CD4-positive, alpha-beta T cell treated with Interleukin-10 for 1 hour (primary cell): ENCODE measurements at regions not wholly inside any gene's neighbourhood (a gene's known extent, or its start where the extent isn't known, plus 50 kb on each side); places are given as distances from the start of the nearest gene placed in this dataset.
"Not testable (repeated sequence)": the region's sequence is repeated elsewhere in the genome, so short reads cannot be mapped to it uniquely, and the experiment has no call there.

Experiments used
- DNase-seq: peaks from one replicate; pipeline ENCODE4 v3.0.0-alpha.2; 2020

DNA sequence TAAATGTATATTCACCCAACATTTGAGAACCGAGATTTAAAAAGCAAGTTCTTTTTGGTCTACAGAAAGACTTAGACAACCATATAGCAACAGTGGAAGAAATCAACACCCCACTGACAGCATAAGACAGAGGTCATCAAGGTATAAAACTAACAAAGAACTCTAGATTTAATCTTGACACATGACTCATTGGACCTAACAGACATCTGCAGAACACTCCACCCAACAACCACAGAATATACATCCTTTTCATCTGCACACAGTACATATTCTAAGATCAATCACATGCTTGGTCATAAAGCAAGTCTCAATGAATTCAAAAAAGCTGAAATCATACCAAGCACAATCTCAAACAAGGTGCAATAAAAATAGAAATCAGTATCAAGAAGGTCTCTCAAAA is 65.8 kb downstream of the SPIN4 start:
- no peak for DNase-seq

DNA sequence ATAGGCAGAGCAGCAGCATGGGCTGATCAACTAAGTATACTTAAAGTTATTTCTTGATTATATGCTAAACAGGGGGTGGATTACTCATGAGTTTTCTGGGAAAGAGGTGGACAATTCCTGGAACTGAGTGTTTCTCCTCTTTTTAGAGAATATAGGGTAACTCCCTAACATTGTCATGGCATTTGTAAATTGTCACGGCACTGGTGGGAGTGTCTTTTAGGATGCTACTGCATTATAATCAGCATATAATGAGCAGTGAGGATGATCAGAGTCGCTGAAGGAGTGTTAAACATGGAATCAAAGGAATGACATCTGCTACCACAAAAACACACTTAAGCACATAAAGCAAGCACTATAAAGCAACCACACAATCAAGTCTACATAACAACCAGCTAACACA is 66.5 kb downstream of the SPIN4 start:
- DNase-seq = no peak

DNA sequence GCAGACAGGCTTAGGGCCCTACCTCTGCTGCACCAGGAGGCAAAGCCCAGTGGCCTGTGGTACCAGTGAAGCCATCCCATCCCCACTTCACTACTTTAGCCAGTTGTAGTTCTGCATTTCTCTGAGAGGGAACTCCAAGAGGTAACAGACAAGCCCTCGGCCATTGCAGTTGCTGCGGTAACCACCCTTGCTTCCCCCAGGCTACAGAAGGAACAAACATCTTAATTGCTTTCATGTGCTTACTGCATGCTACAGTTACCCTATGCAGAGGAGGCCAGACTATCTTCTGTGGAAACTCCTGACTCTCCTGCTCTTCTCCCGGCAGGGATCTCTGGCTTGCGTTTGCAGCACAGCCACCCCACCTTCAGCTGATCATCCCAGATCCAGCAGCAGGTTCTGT is 67.8 kb downstream of the SPIN4 start:
- no peak for DNase-seq

DNA sequence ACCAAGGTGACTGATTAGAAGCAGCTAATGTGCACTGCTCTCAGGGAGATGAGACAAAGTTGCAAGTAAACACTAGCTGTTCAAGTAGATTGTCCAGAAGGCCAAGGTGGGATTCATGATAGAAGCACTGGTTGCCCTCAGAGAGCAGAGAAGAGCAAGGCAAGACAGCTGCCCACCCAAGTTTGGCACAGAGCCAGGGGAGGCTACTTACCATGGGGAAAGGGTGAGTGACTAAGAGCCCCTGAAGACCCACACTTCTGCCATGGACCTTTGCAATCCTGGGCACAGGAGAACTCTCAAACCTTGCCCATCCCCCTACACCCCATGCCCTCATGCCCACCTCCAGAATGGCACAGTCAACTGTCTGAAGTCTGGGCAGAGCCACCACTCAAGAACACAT is 68.3 kb downstream of the SPIN4 start:
- DNase-seq = no peak

DNA sequence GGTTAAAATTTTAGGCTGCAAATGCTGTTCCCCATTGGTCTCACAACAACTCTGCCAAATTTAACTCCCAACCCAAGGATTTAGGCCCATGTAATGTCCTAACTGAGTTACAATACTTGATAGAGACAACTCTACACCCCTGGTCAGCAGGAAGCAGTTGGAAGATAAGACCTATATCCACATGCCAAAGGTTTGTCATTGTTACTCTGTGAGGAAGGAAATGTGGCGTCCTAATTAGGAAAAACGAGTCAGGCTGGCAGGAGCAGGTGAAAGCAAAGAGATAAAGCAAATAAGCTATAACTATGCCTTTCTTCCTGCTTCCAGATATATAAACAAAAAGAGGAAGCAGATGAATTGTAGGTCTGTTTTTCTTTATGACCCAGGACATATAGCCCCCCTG is 69.1 kb downstream of the SPIN4 start:
- no peak for DNase-seq

DNA sequence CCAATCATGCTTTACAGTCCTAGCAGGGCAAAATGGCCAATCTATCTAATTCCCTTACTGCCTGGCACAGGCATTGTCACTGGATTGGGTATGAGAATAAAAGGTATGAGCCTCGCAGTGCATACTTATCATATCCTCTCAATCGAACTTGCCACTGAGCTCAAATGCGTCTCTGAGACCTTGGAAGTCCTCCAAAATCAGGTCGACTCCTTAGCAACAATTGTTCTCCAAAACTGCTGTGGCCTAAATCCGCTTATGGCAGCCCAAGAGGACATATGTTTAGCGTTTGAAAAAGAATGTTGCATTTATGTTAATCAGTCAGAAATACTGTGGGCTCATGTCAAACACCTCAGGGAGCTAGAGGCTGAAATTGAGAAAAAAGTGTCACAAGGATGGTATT is 69.7 kb downstream of the SPIN4 start:
- no peak for DNase-seq

DNA sequence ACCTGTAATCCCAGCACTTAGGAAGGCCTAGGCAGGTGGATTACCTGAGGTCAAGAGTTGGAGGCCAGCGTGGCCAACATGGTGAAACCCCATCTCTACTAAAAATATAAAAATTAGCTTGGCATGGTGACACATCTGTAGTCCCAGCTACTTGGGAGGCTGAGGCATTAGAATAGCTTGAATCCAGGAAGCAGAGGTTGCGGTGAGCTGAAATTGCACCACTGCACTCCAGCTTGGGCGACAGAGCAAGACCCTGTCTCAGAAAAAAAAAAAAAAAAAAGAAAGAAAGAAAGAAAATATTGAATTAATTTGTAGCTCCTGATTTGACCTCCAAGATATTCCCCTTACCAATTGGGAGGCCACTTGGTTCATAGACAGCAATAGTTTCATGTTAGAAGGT is 73.7 kb downstream of the SPIN4 start:
- DNase-seq = not testable (repeated sequence)

DNA sequence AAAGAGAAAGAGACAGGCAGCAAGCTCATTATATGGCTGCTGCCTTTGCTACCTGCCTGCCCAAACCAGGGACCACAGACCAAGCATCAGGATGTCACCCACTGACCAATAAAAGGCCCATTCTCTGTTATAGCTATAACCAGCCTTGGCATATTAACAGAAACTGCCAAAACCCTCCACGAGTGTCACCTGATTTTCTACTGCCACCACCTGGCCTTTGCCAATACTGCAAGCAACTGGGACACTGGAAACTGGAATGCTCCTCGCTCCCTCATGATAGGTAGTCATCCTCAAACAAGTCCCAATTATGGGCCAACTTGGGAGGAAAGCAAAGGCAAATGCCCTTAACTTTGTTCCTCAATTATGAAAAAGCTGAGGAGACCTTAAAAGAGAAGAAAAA is 76.0 kb downstream of the SPIN4 start:
- peak; percentile 11 for DNase-seq

DNA sequence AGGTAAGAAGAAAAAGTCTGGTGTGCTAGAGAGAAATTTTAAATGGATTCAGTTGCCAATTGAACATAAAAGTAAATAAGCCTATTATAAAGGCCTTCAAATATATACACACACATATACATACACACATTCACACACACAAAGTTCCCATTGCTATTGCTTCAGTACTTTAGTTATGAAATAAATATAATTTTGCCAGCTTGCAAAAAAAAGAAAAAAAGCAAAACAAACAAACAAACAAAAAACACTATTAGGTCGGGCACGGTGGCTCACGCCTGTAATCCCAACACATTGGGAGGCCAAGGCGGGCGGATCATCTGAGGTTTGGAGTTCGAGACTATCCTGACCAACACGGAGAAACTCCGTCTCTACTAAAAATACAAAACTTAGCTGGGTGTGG is 80.3 kb downstream of the SPIN4 start:
- DNase-seq = no peak

DNA sequence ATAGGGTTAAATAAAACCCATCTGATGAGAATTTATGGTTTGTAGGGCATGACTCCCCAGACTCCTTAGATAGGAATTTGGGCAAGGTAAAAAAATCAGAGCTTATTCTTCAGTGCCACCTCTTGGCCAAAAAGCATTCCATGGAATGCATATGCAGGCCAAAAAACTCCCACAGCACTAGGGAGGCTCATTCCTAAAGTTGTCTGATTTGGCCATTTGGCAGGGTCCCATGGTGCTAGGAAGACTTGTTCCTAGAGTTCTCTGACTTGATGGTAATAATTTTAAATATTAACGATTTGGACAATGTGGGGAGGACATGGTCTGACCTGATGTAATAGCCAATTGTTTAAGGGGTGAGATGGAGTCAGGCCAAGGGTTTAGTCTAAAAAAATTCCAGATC is 93.0 kb downstream of the SPIN4 start:
- DNase-seq = no peak

DNA sequence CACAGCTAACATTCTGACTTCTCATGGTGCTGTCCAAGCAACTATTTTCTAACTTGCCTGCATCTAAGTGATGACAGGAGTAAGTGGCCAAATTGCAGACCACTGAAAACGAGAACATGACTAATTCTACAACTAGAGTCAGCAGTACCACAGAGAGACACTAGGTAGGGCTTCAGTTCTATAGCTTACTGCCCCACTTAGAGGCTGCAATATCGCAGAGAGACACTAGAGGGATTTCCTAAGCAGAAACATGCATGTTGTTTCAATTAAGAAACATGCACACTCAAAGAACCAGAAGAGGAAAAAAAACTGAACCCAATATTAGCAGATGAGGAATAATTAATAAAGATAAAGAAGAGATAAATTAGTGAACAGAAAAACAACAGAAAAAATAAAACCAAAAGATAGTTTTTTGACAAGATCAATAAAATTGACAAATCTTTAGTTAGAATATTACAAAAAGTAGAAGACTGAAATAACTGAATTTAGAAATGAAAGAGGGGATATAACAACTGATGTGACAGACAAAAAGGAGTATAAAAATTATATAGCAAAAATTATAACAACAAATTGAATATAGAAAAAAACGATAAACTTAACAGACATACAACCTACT is 100.8 kb downstream of the SPIN4 start:
- peak; percentile 66 for DNase-seq

DNA sequence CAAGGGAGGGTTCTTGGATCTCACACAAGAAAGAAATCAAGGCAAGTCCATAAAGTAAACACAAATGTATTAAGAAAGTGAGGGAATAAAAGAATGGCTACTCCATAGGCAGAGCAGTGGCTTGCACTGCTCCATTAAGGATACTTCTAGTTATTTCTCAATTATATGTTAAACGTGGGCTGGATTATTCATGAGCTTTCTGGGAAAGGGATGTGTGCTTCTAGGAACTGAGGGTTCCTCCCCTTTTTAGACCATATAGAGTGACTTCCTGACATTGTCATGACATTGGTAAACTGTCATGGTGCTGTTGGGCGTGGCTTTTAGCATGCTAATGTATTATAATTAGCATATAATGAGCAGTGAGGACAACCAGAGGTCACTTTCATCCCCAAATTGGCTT is 108.4 kb downstream of the SPIN4 start:
- not testable (repeated sequence) for DNase-seq

DNA sequence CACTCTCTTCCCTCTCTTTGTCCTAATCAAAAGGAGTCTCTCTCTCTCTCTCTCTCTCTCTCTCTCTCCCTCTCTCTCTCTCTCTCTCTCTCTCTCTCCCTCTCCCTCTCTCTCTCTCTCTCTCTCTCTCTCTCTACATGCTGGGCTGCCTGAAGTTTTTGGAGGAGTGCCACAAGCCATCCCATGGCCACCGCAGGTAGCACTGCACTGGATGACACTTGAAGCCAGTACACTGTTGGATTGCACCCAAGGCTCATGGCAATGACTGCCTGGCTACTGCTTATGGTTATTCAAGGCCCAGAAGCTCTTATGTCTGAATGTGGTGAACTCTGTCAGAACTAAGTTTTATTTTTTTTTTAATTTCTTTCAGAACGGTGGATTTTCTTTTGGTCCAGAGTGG is 115.2 kb downstream of the SPIN4 start:
- not testable (repeated sequence) for DNase-seq

DNA sequence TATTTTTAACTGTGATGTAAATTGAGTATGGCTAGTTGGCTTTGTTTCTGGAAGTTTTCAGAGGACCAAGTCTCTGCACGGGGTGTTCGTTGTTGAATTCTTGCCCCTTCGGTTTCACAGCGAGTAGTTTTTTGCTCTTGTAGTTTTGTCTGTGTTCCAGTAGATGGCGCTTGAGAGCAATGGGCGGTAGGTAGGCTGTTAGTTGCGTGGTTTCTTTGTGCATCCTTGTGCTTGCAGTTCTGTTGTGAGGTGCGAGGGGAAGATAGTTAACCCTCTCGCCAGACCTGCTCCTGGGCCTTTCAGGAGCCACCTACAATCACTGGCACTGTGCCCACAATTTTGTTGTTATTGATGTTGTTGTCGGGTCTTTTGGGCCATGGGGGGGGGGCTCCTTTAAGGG is 118.1 kb downstream of the SPIN4 start:
- DNase-seq = not testable (repeated sequence)

DNA sequence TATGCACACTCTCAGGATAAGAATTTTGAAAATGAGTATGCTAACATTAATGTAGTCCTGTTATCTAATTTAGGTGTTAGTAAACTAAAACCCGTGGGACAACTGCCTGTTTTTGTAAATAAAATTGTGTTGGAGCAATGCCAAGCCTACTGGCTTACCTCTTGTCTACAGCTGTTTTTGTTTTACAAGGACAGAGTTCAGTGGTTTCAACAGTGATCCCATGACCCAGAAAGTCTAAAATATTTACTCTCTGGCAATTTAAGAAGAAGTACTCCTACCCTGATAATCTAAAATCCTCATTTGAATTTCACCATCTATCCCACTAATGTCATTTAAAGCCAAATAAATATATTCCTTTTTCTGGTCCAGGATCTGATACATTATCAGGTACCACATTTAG is 132.9 kb downstream of the SPIN4 start:
- DNase-seq = not testable (repeated sequence)

DNA sequence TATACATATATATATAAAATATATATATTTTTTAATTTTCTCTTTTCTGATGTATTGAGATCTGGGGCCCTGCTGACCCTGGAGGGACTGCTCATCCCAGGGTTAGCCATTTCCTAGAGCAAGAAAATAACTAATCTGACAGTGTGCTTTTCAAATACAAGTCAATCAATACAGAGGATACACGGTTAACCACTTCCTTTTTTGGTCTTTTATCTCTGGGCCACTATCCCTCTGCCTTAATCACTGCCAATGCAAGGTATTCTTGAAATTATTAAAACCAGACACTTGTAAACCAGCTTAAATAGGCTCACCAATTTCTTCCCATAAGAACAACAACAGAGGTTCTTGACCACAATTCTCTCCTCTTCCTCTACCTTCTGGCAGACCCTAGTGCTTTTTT is 133.6 kb downstream of the SPIN4 start:
- not testable (repeated sequence) for DNase-seq

DNA sequence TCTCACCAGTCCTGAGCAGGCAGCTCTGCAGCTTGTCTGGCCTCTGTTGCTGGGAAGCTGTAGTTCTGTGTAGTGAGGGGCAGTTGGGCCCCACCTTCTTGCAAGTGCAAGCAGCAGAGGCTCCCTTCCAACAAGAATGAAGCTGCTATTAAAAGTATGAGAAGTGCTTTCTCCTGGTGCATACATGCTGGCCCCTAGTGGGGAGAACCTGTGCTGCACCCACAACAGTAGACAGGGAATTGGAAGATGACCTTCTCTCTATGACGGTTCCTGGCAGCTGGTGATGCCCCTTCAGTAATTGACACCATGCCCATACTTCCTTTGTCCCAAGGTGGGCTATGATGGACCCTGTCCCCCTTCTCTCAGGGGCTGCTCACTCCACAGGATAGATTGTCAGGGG is 141.5 kb downstream of the SPIN4 start:
- DNase-seq = not testable (repeated sequence)

DNA sequence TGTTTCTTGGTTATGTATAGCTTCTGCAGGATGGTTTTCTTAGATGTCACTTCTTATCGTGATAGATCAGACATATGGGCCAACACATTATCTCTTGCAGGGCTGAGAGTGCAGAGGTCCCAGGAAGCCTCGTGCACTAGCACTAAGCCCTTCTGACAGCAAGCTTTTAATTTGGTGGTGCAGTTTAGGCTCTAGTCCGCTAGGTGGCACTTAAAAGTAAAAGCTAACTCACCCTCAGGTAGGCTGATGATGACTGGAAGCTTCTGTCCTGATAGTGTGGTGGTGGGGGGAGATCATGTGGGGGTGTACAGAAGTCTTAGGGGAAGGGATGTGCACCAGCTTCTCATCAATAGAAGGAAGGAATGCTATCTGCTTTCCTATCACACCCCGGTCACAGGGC is 142.0 kb downstream of the SPIN4 start:
- not testable (repeated sequence) for DNase-seq

DNA sequence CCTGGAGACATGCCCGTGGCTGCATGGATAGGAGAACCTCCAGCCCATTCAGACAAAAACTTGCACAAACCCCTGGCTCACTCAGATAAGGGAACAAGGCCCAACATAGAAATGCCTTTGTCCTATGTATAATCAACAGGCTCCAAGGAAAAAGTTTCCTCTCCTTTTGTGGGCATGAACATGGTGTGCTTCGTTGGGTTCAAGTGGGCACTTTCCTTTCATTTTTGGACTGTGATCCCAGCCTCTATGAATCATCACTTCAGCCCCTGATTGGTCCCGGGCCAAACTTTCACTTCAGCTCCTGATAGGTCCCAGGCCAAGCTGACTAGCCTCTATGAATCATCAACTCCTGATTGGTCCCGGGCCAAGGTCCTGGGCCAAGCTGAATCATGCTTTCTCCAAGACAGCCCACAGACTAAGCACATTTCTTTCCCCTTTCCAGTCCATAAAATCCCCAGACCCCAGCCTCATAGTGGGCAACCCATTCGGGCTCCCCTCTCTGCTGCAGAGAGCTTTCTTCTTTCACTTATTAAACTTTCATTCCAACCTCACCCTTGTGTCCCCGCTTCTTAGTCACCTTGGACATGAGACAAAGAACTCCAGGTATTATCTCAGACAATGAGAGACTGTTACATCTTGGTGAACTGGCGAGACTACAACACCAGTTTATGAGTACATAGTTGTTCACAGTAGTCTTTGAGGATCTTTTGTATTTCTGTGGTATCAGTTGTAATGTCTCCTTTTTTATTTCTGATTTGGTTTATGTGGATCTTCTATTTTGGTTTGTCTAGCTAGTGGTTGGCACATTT is 146.7 kb downstream of the SPIN4 start:
- DNase-seq = not testable (repeated sequence)

DNA sequence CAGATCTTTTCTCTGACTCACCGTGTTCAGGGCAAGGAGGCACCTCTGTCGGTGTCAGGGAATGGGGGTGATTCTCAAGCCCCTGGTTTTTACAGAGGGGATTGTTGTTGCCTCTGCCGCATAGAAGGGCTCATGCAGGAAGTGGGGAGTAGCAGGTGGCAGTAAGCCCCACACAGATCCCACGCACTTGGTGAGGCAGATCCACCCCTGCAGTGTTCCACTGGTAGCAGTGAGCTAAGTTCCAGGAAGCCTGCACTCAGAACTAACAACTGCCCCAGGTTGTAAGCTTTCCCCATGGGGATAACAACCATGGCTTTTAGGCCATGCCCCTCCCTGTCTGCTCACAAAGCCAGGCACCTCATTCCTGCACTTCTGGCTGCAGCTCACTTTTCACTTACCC is 149.1 kb downstream of the SPIN4 start:
- not testable (repeated sequence) for DNase-seq

DNA sequence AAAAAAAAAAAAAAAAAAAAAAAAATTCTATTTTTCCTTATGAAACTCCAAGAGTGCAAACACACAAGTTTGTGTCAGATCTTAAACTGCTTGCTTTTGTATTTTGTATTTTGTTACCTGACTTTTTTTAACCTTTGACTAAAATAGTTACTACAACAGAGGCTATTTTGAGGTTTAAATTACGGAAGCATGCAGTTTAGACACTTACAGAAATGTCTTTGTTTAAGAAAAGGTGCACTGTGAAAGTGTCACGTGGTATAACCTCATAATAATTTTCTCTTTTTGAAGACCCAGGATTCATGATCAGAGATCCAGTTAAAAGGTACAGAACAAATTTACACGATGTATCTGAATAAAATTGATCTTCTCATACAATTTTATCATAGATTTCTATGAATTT is 152.4 kb downstream of the SPIN4 start:
- DNase-seq = not testable (repeated sequence)

DNA sequence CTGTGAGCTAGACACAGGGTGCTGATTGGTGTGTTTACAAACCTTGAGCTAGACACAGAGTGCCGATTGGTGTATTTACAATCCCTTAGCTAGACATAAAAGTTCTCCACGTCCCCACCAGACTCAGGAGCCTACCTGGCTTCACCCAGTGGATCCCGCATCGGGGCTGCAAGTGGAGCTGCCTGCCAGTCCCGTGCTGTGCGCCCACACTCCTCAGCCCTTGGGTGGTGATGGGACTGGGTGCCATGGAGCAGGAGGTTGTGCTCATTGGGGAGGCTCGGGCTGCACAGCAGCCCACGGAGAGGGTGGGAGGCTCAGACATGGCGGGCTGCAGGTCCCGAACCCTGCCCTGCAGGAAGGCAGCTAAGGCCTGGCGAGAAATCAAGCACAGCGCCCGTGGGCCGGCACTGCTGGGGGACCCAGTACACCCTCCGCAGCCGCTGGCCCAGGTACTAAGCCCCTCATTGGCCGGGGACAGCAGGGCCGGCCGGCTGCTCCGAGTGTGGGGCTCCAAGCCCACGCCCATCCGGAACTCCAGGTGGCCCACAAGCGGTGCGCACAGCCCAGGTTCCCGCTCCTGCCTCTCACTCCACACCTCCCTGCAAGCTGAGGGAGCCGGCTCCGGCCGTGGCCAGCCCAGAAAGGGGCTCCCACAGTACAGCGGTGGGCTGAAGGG is 158.6 kb downstream of the SPIN4 start:
- DNase-seq = not testable (repeated sequence)

DNA sequence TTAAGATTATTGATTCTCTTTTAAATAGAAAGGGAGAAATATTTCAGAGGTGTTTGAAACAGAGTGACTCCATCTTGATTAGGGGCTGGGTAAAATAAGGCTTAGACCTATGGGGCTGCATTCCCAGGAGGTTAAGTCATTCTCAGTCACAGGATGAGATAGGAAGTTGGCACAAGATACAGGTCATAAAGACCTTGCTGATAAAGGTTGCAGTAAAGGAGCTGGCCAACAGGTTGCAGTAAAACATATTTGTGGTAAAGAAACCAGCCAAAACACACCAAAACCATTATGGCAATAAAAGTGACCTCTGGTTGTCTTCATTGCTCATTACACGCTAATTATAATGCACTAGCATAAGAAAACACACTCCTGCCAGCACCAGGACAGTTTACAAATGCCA is 165.0 kb downstream of the SPIN4 start:
- no peak for DNase-seq

DNA sequence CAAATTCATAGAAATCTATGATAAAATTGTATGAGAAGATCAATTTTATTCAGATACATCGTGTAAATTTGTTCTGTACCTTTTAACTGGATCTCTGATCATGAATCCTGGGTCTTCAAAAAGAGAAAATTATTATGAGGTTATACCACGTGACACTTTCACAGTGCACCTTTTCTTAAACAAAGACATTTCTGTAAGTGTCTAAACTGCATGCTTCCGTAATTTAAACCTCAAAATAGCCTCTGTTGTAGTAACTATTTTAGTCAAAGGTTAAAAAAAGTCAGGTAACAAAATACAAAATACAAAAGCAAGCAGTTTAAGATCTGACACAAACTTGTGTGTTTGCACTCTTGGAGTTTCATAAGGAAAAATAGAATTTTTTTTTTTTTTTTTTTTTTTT is 171.3 kb downstream of the SPIN4 start:
- DNase-seq = not testable (repeated sequence)
